ENCODE measurements at regions not wholly inside any gene's neighbourhood (a gene's known extent, or its start where the extent isn't known, plus 50 kb on each side); places are given as distances from the start of the nearest gene placed in this dataset.
"Not testable (repeated sequence)": the region's sequence is repeated elsewhere in the genome, so short reads cannot be mapped to it uniquely, and the experiment has no call there.

DNA sequence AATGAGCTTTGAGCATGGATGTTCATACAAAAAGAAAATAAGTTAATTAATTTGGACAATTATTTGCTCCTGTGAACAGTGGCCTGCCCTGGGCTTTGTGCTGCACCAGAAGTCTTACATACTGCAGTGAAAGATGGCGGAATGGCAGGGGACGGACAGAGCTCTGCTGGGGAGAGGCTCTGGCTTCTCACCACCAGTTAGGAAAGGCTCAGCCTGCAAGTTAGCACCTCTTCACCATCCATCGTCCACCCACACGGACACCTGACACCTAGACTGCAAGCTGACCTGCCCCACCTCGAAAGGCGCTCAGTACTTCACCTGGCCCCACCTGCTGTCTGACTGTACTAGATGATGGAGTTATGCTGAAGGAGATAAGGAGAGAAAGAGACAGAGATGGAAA lies 203.9 kb upstream of the IRS2 start:
- Histone ChIP-seq H3K4me3 (ENCODE audit: low read depth in 1 of 2, low read length in 2 of 2) (no peak overlapping the region), H3K9me3 (ENCODE audit: low read length) (no peaks in the 10 kb centered on the region), H3K36me3 (ENCODE audit: insufficient read depth, low read length) (no peaks in the 10 kb centered on the region), H3K4me1 (ENCODE audit: insufficient read depth, low read length) (no peaks in the 10 kb centered on the region), H3K9ac (ENCODE audit: low read length) (no peak overlapping the region), H3K27me3 (ENCODE audit: control insufficient read depth in 1 of 2, insufficient read depth in 2 of 2, low read length in 2 of 2) (no peaks in the 10 kb centered on the region), H3K27ac (ENCODE audit: low read depth, low read length) (no peak overlapping the region)

DNA sequence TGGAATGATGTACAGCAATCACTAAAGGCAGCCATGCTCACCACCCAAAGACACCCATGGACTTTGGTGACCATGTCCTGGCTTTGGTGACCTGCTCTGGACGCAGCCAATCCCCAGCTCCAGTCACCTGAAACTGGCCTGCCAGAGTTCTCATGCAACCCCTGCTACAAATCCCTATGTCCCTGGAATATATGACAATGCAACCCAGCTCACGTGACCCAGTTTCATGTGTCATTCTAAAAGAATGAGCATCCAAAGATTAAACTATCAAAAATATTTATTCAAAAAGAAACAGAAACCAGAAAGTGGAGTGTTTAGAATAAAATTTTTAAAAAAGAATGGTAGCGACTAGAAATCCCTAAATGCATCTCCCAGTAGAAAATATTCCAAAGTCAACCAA lies 203.3 kb upstream of the IRS2 start:
- H3K9ac ChIP-seq (ENCODE audit: low read length) = no peak overlapping the region
- H3K36me3 ChIP-seq (ENCODE audit: insufficient read depth, low read length) = no peaks in the 10 kb centered on the region
- no peak overlapping the region for H3K4me3 ChIP-seq (ENCODE audit: low read depth in 1 of 2, low read length in 2 of 2)
- H3K4me1 ChIP-seq (ENCODE audit: insufficient read depth, low read length) = no peaks in the 10 kb centered on the region
- H3K9me3 ChIP-seq (ENCODE audit: low read length) = no peaks in the 10 kb centered on the region
- H3K27me3 ChIP-seq (ENCODE audit: control insufficient read depth in 1 of 2, insufficient read depth in 2 of 2, low read length in 2 of 2) = no peaks in the 10 kb centered on the region
- H3K27ac ChIP-seq (ENCODE audit: low read depth, low read length) = no peak overlapping the region

DNA sequence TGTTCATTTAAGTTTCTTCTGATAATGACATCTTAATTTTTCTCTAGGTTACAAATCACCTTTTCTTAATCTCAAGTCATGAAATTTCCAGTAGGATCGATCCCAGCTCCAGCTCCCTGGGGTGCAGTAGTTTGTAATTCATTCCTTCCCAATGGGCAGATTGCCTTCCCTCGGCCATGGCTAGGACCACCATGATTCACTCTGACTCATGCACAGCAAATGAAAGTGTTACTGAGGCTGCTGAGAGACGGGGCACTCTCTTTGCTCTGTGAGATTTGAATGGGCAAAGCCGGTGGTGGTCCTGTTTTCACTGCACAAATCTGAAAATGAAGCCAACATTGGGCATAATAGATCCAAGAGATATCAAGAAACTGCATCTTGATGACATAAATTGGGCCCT lies 202.8 kb upstream of the IRS2 start:
- no peaks in the 10 kb centered on the region for H3K9me3 ChIP-seq (ENCODE audit: low read length)
- H3K4me1 ChIP-seq (ENCODE audit: insufficient read depth, low read length) = no peaks in the 10 kb centered on the region
- H3K27ac ChIP-seq (ENCODE audit: low read depth, low read length) = no peak overlapping the region
- H3K36me3 ChIP-seq (ENCODE audit: insufficient read depth, low read length) = no peaks in the 10 kb centered on the region
- H3K4me3 ChIP-seq (ENCODE audit: low read depth in 1 of 2, low read length in 2 of 2) = no peak overlapping the region
- H3K27me3 ChIP-seq (ENCODE audit: control insufficient read depth in 1 of 2, insufficient read depth in 2 of 2, low read length in 2 of 2) = no peaks in the 10 kb centered on the region
- no peak overlapping the region for H3K9ac ChIP-seq (ENCODE audit: low read length)

DNA sequence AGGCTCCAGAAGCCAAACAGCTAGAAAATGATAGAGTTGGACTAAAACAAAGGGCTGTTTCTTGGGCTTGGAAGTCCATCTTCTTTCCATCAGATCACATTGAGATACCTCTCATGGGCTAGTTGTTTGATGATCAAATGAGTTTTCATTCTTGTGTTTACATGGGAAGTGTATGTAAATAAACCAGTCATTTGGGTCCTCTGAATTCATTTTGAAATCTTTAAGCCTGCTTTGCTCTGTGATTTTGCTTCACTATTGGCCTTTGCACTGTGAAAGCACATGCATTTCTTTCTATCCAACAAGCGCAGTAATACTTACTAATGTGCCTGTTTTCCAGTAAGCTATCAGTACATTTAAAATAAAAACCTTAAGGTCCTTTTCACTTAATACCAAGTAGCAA lies 200.5 kb upstream of the IRS2 start:
- Histone ChIP-seq H3K9me3 (ENCODE audit: low read length) (no peaks in the 10 kb centered on the region), H3K9ac (ENCODE audit: low read length) (no peak overlapping the region), H3K27ac (ENCODE audit: low read depth, low read length) (no peak overlapping the region), H3K27me3 (ENCODE audit: control insufficient read depth in 1 of 2, insufficient read depth in 2 of 2, low read length in 2 of 2) (no peaks in the 10 kb centered on the region), H3K36me3 (ENCODE audit: insufficient read depth, low read length) (no peaks in the 10 kb centered on the region), H3K4me3 (ENCODE audit: low read depth in 1 of 2, low read length in 2 of 2) (no peak overlapping the region), H3K4me1 (ENCODE audit: insufficient read depth, low read length) (no peaks in the 10 kb centered on the region)

DNA sequence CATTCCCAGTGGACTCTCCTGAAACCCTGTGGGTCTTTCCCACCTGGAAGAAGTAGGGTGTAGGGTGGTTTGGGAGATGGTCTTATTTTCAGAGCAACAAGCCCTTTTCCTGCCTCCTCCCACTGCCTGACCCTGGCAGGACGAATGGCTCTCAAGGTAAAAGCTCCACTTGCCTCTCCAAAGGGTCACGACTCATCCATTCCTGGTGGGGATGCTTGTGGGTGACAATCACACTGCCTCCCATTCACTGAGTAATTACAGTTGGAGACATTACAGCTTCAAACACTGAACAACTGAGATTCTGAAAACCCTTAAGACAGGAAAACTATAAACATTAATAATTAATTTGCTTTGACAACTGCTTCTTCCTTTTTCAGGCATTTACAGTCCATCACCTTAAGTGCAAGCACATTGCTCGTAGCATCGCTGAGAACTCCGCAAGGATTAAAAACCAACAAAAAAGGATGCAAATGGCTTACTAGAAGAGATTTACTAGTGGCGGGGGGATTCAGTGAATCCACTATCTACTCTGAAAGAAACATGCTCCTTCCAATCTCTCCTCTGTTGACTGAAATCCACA lies 199.6 kb upstream of the IRS2 start:
- no peaks in the 10 kb centered on the region for H3K27me3 ChIP-seq (ENCODE audit: control insufficient read depth in 1 of 2, insufficient read depth in 2 of 2, low read length in 2 of 2)
- H3K36me3 ChIP-seq (ENCODE audit: insufficient read depth, low read length) = no peaks in the 10 kb centered on the region
- H3K9ac ChIP-seq (ENCODE audit: low read length) = no peak overlapping the region
- no peaks in the 10 kb centered on the region for H3K4me1 ChIP-seq (ENCODE audit: insufficient read depth, low read length)
- no peak overlapping the region for H3K4me3 ChIP-seq (ENCODE audit: low read depth in 1 of 2, low read length in 2 of 2)
- no peaks in the 10 kb centered on the region for H3K9me3 ChIP-seq (ENCODE audit: low read length)
- no peak overlapping the region for H3K27ac ChIP-seq (ENCODE audit: low read depth, low read length)

DNA sequence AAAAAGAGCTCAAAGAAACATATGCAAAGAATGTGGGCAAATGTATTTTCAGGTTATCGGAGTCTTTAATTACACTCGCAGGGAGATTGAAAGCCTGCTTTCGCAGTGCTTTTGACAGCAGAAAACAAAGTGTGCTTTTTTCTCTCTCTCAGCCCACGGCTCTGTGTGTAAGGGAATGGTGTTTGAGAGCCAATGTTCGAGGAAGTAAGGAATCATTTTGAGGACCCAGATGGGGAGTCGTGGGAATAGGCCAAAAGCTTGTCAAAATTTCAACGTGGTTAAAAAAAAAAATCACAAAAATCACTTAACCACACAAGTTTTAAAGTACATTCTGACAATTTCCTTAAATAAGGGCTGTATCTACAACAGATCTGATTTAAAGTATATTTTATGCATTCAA lies 197.1 kb upstream of the IRS2 start:
- Histone ChIP-seq H3K4me1 (ENCODE audit: insufficient read depth, low read length) (no peaks in the 10 kb centered on the region), H3K27me3 (ENCODE audit: control insufficient read depth in 1 of 2, insufficient read depth in 2 of 2, low read length in 2 of 2) (no peaks in the 10 kb centered on the region), H3K9ac (ENCODE audit: low read length) (no peak overlapping the region), H3K27ac (ENCODE audit: low read depth, low read length) (no peak overlapping the region), H3K4me3 (ENCODE audit: low read depth in 1 of 2, low read length in 2 of 2) (no peak overlapping the region), H3K9me3 (ENCODE audit: low read length) (no peaks in the 10 kb centered on the region), H3K36me3 (ENCODE audit: insufficient read depth, low read length) (no peaks in the 10 kb centered on the region)

DNA sequence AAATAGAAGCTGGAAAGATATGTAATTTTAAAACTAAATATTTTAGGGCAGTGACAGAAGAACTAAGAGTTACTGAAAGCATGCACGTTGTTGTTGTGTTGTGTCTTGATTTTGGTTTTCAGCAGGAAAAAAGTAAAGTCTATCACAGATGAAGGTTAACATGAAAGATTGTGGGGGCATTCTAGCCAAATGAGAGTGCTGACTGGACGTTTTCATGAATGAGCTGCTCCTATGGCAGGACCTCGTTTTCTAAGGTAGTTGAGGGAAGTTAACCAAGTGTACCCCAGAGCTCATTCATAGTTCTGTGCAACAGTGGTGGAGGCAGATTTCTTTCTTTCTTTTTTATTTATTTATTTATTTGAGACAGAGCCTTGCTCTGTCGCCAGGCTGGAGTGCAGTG lies 194.6 kb upstream of the IRS2 start:
- Histone ChIP-seq H3K9me3 (ENCODE audit: low read length) (no peaks in the 10 kb centered on the region), H3K36me3 (ENCODE audit: insufficient read depth, low read length) (no peaks in the 10 kb centered on the region), H3K4me1 (ENCODE audit: insufficient read depth, low read length) (no peaks in the 10 kb centered on the region), H3K9ac (ENCODE audit: low read length) (no peak overlapping the region), H3K27me3 (ENCODE audit: control insufficient read depth in 1 of 2, insufficient read depth in 2 of 2, low read length in 2 of 2) (no peaks in the 10 kb centered on the region), H3K4me3 (ENCODE audit: low read depth in 1 of 2, low read length in 2 of 2) (no peak overlapping the region), H3K27ac (ENCODE audit: low read depth, low read length) (no peak overlapping the region)

DNA sequence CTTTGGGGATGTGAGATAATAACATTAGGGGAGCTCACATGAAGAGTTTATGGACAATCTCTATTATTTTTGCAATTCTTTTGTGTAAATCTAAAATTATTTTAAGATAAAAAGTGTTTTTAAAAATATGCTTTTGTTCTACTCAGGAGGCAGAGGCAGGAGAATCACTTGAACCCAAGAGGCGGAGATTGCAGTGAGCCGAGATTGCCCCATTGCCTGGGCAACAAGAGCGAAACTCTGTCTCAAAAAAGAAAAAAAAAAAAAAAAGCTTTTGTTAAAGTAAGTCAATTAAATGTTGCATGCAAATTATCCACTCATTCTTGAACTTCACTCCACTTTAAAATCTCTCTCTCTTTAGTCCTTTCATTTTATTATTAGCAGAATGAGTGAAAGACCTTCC lies 193.3 kb upstream of the IRS2 start:
- H3K36me3 ChIP-seq (ENCODE audit: insufficient read depth, low read length); H3K9me3 ChIP-seq (ENCODE audit: low read length); H3K27ac ChIP-seq (ENCODE audit: low read depth, low read length); H3K9ac ChIP-seq (ENCODE audit: low read length); H3K4me1 ChIP-seq (ENCODE audit: insufficient read depth, low read length); H3K27me3 ChIP-seq (ENCODE audit: control insufficient read depth in 1 of 2, insufficient read depth in 2 of 2, low read length in 2 of 2); H3K4me3 ChIP-seq (ENCODE audit: low read depth in 1 of 2, low read length in 2 of 2): not testable (repeated sequence)

DNA sequence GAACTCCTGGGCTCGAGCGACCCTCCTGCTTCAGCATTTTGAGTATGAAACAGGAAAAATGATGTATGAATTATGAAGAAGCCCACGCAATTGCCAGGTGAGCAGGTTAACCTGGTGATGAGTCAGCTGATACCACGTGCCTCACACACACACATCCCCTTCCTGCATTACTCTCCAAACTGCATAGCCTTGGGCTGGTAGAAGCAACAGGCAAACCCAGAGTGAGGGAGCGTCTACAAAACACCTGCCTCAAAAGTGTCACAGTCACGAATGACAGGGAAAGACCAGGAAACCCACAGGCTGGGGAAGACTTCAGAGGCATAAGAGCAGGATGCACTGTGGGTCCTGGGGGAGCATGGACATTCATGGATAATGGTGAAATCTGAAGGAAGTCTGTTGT lies 192.8 kb upstream of the IRS2 start:
- H3K4me3 ChIP-seq (ENCODE audit: low read depth in 1 of 2, low read length in 2 of 2) = no peak overlapping the region
- H3K9me3 ChIP-seq (ENCODE audit: low read length) = no peaks in the 10 kb centered on the region
- no peaks in the 10 kb centered on the region for H3K4me1 ChIP-seq (ENCODE audit: insufficient read depth, low read length)
- H3K9ac ChIP-seq (ENCODE audit: low read length) = no peak overlapping the region
- H3K27ac ChIP-seq (ENCODE audit: low read depth, low read length) = no peak overlapping the region
- H3K27me3 ChIP-seq (ENCODE audit: control insufficient read depth in 1 of 2, insufficient read depth in 2 of 2, low read length in 2 of 2) = no peaks in the 10 kb centered on the region
- H3K36me3 ChIP-seq (ENCODE audit: insufficient read depth, low read length) = no peaks in the 10 kb centered on the region

DNA sequence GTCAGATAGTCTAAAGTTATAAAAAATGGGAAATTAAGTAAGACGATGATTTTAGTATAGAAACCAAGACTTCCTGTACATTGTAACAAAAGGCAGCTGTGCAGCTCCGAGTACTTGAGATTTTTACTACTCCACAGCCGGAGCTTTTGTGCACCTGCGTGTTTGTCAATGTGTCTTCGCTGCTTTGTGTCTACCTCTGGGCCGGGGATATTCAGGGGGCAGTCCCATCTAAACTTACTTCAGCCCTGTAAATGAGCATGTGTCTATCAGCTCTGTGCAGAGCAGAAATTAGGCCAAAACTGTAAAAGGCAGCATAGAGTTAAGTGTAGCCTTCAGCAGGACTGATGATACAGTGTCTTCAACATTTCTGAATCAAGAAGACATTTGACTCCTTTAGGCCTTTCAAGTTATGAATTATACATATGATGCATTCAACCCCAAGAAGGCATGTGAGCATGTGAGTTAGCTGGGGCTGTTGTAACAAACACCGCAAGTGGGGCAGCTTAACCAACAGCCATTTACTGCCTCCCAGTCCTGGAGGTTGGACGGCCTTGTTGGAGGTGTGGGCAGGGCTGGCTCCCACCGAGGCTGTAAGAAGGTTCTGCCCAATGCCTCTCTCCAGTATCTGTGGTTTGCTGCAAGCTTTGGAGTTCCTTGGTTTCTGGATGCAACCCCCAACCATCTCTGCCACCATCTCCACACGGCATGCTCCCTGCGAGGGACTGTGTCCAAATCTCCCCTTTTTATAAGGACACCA lies 191.0 kb upstream of the IRS2 start:
- Histone ChIP-seq H3K27me3 (ENCODE audit: control insufficient read depth in 1 of 2, insufficient read depth in 2 of 2, low read length in 2 of 2) (no peaks in the 10 kb centered on the region), H3K27ac (ENCODE audit: low read depth, low read length) (no peak overlapping the region), H3K36me3 (ENCODE audit: insufficient read depth, low read length) (no peaks in the 10 kb centered on the region), H3K4me1 (ENCODE audit: insufficient read depth, low read length) (no peaks in the 10 kb centered on the region), H3K4me3 (ENCODE audit: low read depth in 1 of 2, low read length in 2 of 2) (no peak overlapping the region), H3K9me3 (ENCODE audit: low read length) (no peaks in the 10 kb centered on the region), H3K9ac (ENCODE audit: low read length) (no peak overlapping the region)

DNA sequence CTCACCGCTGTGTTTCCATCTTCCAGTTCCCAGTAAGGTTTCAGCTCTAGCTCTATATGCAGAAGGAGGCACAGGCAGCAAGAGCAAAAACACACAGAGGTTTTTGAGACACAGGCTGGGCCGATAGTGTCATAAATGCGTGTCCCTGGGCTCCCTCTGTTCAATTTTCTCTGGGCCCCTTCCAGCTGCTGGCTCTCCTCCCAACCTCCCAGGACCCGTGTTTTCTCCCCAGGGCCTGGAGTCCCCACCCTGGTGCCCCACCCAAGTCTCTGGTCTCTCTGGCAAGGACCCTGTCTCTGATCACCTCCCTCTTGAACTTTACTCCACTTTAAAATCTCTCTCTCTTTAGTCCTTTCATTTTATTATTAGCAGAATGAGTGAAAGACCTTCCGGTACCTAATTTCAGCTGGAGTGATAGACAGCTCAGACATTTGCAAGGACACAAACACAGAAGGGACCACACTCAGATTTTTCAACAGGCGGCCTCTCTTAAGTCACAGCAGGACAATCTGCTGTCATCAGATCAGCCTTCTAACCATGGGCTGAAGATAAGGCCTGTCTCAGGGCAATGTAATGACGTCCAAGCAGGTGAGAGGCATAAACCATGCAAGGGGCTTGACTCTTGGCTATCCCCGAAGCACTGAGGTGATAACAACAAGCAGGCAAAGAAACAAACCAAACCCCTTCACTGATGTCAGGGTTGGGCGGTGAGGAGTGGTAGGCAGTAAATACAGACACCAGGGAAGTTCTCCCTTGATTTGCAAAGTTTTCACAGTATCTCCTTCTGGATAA lies 190.0 kb upstream of the IRS2 start:
- Histone ChIP-seq H3K36me3 (ENCODE audit: insufficient read depth, low read length) (no peaks in the 10 kb centered on the region), H3K9ac (ENCODE audit: low read length) (no peak overlapping the region), H3K27me3 (ENCODE audit: control insufficient read depth in 1 of 2, insufficient read depth in 2 of 2, low read length in 2 of 2) (no peaks in the 10 kb centered on the region), H3K27ac (ENCODE audit: low read depth, low read length) (no peak overlapping the region), H3K9me3 (ENCODE audit: low read length) (no peaks in the 10 kb centered on the region), H3K4me3 (ENCODE audit: low read depth in 1 of 2, low read length in 2 of 2) (no peak overlapping the region), H3K4me1 (ENCODE audit: insufficient read depth, low read length) (no peaks in the 10 kb centered on the region)
